Lower leg skin (tissue), 4 donors: ENCODE measurements at regions not wholly inside any gene's neighbourhood (a gene's known extent, or its start where the extent isn't known, plus 50 kb on each side); places are given as distances from the start of the nearest gene placed in this dataset.
A peak's percentile ranks its signal among the peaks of the same experiment; 100 is the strongest.

Source experiments
- DNase-seq, 2 donors: peaks; one replicate each; pipeline ENCODE4 v3.0.0-alpha.2; 2019; ENCODE audit warnings: low spot score in 2 of 2
- H3K4me3 ChIP-seq: fragments of 200-600 bp; sonication (generic); 2 replicates; pipeline ENCODE4 v1.5.1; 2017; ENCODE audit warnings: mild to moderate bottlenecking, low read depth; ENCODE audit not compliant: poor library complexity, severe bottlenecking
- POLR2A ChIP-seq, 2 donors: fragments of 450-650 bp; IDR thresholded peaks; one replicate each; pipeline ENCODE4 v1.6.1; 2016 to 2017; ENCODE audit warnings: antibody characterized with exemption in 2 of 2, mild to moderate bottlenecking in 1 of 2, moderate library complexity in 1 of 2
- WGBS, 2 donors: methylation state at CpG; one replicate each; pipeline ENCODE4 v1.1.5; 2018; 5-methylcytosine and 5-hydroxymethylcytosine counted together
- intact Hi-C: fragments of 100-400 bp; cut with DNase I; formaldehyde crosslinking; loops from one replicate; pipeline ENCODE4 v1.15.0; 2023; ENCODE audit warnings: low total_unique reads
- TF ChIP-seq, protein P1 (sequence below), 3 donors: fragments of 450-650 bp; IDR thresholded peaks; one replicate each; pipeline ENCODE4 v1.5.1; 2016; ENCODE audit warnings: antibody characterized with exemption in 3 of 3, mild to moderate bottlenecking in 3 of 3, moderate library complexity in 2 of 3

DNA sequence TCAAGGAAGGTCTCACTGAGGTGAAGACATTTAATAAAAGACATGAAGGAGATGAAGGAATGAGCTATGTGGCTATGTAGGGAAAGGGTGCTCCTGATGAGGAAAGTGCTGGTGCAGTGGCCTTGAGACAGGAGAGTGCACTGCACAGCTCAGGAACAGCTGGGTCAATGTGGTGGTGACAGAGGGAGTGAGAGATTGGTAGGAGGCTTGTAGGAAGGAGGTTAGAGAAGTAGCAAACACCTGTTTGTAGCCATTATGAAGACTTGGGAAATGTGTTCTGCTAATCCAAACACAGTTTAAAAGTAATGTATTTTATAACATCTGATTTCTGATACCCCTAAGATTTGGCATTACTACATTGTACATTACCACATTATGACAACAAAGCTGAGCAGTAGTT is 115.1 kb upstream of the MTAP start:
- H3K4me3 ChIP-seq, result no peak overlapping the region
- TF ChIP-seq POLR2A (IDR thresholded peaks at IDR 0.05), result no peak
- TF ChIP-seq, protein P1, sequence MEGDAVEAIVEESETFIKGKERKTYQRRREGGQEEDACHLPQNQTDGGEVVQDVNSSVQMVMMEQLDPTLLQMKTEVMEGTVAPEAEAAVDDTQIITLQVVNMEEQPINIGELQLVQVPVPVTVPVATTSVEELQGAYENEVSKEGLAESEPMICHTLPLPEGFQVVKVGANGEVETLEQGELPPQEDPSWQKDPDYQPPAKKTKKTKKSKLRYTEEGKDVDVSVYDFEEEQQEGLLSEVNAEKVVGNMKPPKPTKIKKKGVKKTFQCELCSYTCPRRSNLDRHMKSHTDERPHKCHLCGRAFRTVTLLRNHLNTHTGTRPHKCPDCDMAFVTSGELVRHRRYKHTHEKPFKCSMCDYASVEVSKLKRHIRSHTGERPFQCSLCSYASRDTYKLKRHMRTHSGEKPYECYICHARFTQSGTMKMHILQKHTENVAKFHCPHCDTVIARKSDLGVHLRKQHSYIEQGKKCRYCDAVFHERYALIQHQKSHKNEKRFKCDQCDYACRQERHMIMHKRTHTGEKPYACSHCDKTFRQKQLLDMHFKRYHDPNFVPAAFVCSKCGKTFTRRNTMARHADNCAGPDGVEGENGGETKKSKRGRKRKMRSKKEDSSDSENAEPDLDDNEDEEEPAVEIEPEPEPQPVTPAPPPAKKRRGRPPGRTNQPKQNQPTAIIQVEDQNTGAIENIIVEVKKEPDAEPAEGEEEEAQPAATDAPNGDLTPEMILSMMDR (IDR thresholded peaks at IDR 0.05), result no peak
- no peak for DNase-seq
- intact Hi-C loops, result no loop called here

DNA sequence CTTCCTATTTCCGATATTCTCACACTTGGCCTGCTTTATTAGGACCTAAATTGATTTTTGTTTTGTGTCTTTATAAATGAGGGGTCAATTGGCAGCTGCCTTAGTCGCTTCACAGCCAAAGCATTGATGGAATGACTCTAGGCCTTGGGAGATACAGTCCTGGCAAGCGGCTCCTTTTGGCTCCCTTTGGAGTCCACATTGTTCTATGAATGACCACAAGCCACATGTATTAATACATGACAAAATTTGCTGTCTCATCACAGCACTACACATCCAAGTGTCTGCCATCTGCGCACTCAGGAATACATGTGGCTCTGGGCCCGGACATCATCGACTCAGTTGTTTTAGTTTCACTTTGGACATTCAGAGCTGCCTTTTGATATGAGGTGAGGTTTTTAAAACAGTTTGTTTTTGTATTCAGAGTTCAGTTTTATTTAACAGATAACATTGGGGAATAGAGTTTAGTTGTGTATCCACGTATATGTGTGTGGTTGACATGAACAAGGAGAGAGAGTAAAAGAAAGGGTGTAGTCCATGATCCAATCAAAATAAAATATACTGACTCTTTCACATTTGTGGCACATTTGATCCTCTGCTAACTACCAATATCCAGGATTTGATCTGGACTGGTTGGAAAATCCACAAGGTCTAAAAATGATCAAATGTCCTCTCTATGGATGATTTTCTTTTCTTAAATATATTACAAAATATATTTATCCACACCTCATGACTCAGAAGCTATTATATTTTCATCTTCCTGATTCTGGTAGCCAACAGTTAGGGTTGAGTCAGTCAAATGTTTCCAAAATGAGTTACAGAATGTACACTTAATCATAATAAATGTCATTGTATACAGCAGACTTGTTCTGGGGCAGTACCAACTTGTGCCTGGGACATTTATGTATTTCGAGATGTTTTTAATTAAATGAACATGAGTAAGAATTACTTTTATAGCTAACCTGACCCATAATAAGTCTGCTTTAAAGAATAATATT is 114.0 kb upstream of the MTAP start:
- no peak for TF ChIP-seq POLR2A (IDR thresholded peaks at IDR 0.05)
- TF ChIP-seq, protein P1 (IDR thresholded peaks at IDR 0.05), result no peak
- no peak overlapping the region for H3K4me3 ChIP-seq
- peak in 1 of 2 donors; percentile 40 for DNase-seq

GRCh38 chr9:21689854-21690253 is 112.6 kb upstream of the MTAP start:
- intact Hi-C loops, result no loop called here
- DNase-seq, result no peak
- no peak overlapping the region for H3K4me3 ChIP-seq
- WGBS, 2 donors, result 79 to 90% methylated on average over 1 of the region's 1 CpG
- TF ChIP-seq POLR2A (IDR thresholded peaks at IDR 0.05), result no peak
- TF ChIP-seq, protein P1 (IDR thresholded peaks at IDR 0.05), result no peak

More for the DNA sequence above, 114.0 kb upstream of the MTAP start:
- WGBS, 2 donors, result 55 to 57% methylated on average over 8 of the region's 8 CpGs
- intact Hi-C loops, result no loop called here

DNA sequence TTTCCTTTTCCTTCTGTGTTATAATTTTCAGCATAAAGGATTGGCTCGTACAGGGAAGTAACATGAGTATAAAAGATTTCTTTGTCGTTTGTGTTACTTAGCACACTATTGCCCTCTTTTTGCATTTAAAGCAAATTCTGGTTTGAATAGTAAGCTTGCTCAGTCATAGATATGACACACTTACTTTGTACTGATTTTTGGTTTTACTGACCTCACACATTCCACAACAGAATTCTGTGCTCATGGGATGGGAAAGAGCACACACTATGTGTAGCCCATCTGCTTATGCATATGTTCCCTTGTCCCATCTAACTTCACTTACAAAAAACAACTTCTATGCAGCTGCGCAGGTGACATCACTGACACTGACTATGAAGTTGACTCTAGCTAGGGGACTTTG is 111.9 kb upstream of the MTAP start:
- intact Hi-C loops, result no loop called here
- WGBS, 2 donors, result 85 to 87% methylated on average over 3 of the region's 3 CpGs
- DNase-seq, result no peak
- H3K4me3 ChIP-seq, result no peak overlapping the region
- TF ChIP-seq, protein P1 (IDR thresholded peaks at IDR 0.05), result no peak
- no peak for TF ChIP-seq POLR2A (IDR thresholded peaks at IDR 0.05)

- TF ChIP-seq, protein P1 (IDR thresholded peaks at IDR 0.05), result no peak
- TF ChIP-seq POLR2A (IDR thresholded peaks at IDR 0.05), result no peak
- no peak overlapping the region for H3K4me3 ChIP-seq
- intact Hi-C loops, result no loop called here
- 64 to 75% methylated on average over 6 of the region's 6 CpGs for WGBS, 2 donors
- no peak for DNase-seq
Observed at GRCh38 chr9:21692390-21692789, 110.0 kb upstream of the MTAP start.
